Kasumi-1 (cell line): ENCODE measurements at regions not wholly inside any gene's neighbourhood (a gene's known extent, or its start where the extent isn't known, plus 50 kb on each side); places are given as distances from the start of the nearest gene placed in this dataset.
"Not testable (repeated sequence)": the region's sequence is repeated elsewhere in the genome, so short reads cannot be mapped to it uniquely, and the experiment has no call there.

ENCODE experiments used
- DNase-seq, 2 experiments: peaks; one replicate each; lab custom pipeline; 2025; lab: John Stamatoyannopoulos, UW

- no peak for DNase-seq
These were observed 185.8 kb upstream of the NREP start for GRCh38 chr5:111942661-111943401.

- no peak for DNase-seq
These were observed 185.2 kb upstream of the NREP start for GRCh38 chr5:111942201-111942600.

- no peak for DNase-seq
These were observed 180.1 kb upstream of the NREP start for GRCh38 chr5:111937094-111937493.

GRCh38 chr5:111935835-111936234 is 178.8 kb upstream of the NREP start:
- no peak for DNase-seq

- no peak for DNase-seq
These were observed 178.0 kb upstream of the NREP start for GRCh38 chr5:111935009-111935408.

- DNase-seq = no peak
These were observed 177.5 kb upstream of the NREP start for GRCh38 chr5:111934511-111934910.

GRCh38 chr5:111933086-111933485 is 176.1 kb upstream of the NREP start:
- no peak for DNase-seq

GRCh38 chr5:111932628-111933027 is 175.6 kb upstream of the NREP start:
- DNase-seq = no peak

- DNase-seq = no peak
These were observed 175.2 kb upstream of the NREP start for GRCh38 chr5:111932199-111932598.

GRCh38 chr5:111931655-111932054 is 174.7 kb upstream of the NREP start:
- no peak for DNase-seq

GRCh38 chr5:111930905-111931461 is 174.0 kb upstream of the NREP start:
- DNase-seq = peak; percentile 39 to 49

GRCh38 chr5:111930449-111930848 is 173.5 kb upstream of the NREP start:
- DNase-seq = peak; percentile 23 to 24

- peak in 1 of 2 experiments; percentile 9 for DNase-seq
These were observed 172.9 kb upstream of the NREP start for GRCh38 chr5:111929867-111930266.

GRCh38 chr5:111929261-111929660 is 172.3 kb upstream of the NREP start:
- DNase-seq = no peak

GRCh38 chr5:111928511-111928910 is 171.5 kb upstream of the NREP start:
- peak; percentile 57 to 61 for DNase-seq

GRCh38 chr5:111927191-111927590 is 170.2 kb upstream of the NREP start:
- DNase-seq = no peak

GRCh38 chr5:111926026-111926425 is 169.0 kb upstream of the NREP start:
- no peak for DNase-seq

GRCh38 chr5:111922344-111922743 is 165.3 kb upstream of the NREP start:
- no peak for DNase-seq

GRCh38 chr5:111921691-111922090 is 164.7 kb upstream of the NREP start:
- DNase-seq = not testable (repeated sequence)

GRCh38 chr5:111914966-111915636 is 158.1 kb upstream of the NREP start:
- DNase-seq = peak in 1 of 2 experiments; percentile 11

- DNase-seq = no peak
These were observed 145.4 kb upstream of the NREP start for GRCh38 chr5:111902436-111902835.

GRCh38 chr5:111901296-111901695 is 144.3 kb upstream of the NREP start:
- peak; percentile 82 to 85 for DNase-seq

GRCh38 chr5:111892949-111893348 is 136.0 kb upstream of the NREP start:
- peak in 1 of 2 experiments; percentile 7 for DNase-seq
